ENCODE measurements at regions not wholly inside any gene's neighbourhood (a gene's known extent, or its start where the extent isn't known, plus 50 kb on each side); places are given as distances from the start of the nearest gene placed in this dataset.

DNA sequence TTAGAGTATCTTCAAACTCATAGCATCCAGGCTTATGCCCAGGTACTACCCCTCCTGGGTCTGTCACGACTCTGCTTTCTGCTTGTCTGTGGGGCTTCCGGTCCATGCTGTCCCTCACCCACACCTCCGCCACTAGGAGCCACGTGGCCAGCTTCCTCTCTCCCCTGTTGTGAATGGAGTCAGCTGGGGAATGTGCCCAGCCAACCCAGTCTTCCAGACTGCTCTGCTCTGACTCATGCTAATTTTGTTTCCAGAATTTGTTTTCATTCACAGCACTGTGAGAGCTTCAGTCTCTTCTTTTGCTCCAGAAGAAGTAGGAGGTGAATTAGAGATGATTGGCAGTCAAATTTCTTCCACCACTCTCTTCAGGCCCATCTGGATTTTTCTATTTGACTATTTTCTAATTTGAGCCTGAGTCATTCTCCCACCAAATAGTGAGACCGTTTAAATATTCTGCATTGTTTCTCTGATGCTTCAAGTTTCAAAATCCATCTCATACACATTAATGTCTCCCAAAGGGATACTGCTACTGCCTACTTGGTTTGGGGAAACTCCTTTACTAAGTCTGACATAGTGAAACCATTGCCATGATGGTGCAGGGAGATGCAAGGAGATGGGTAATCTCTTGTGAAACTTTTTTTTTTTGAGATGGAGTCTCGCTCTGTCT, 424.1 kb upstream of the KIF2A start:
- TF ChIP-seq, protein P1, sequence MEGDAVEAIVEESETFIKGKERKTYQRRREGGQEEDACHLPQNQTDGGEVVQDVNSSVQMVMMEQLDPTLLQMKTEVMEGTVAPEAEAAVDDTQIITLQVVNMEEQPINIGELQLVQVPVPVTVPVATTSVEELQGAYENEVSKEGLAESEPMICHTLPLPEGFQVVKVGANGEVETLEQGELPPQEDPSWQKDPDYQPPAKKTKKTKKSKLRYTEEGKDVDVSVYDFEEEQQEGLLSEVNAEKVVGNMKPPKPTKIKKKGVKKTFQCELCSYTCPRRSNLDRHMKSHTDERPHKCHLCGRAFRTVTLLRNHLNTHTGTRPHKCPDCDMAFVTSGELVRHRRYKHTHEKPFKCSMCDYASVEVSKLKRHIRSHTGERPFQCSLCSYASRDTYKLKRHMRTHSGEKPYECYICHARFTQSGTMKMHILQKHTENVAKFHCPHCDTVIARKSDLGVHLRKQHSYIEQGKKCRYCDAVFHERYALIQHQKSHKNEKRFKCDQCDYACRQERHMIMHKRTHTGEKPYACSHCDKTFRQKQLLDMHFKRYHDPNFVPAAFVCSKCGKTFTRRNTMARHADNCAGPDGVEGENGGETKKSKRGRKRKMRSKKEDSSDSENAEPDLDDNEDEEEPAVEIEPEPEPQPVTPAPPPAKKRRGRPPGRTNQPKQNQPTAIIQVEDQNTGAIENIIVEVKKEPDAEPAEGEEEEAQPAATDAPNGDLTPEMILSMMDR (conservative IDR thresholded peaks at IDR 0.05) = no peak
- no peak for TF ChIP-seq EZH2 (IDR thresholded peaks at IDR 0.05; ENCODE audit: low read depth)
